SK-N-SH (cell line): ENCODE measurements at regions not wholly inside any gene's neighbourhood (a gene's known extent, or its start where the extent isn't known, plus 50 kb on each side); places are given as distances from the start of the nearest gene placed in this dataset.

Experiments
- CTCF ChIA-PET: fragments of 300-600, 350-600 bp; formaldehyde crosslinking; extraction: SDS; loops from one replicate; lab custom pipeline; 2021; lab: Yijun Ruan, JAX
- POLR2A ChIA-PET: fragments of 350-600 bp; sonication (Branson Sonifier 250); formaldehyde crosslinking; extraction: SDS; loops from one replicate; lab custom pipeline; 2020; ENCODE audit warnings: antibody characterized with exemption, inconsistent platforms; lab: Yijun Ruan, JAX
- DNase-seq: peaks from one replicate; pipeline ENCODE4 v3.0.0; 2012
- H2AFZ ChIP-seq: fragments of 200-600 bp; sonication (generic); 2 replicates; pipeline ENCODE4 v1.8.1; 2016; ENCODE audit warnings: antibody characterized with exemption, mild to moderate bottlenecking, low read depth
- H3F3A ChIP-seq: fragments of 200-600 bp; sonication (generic); replicated peaks from 2 replicates; pipeline ENCODE3; 2016; ENCODE audit warnings: antibody characterized with exemption, mild to moderate bottlenecking; ENCODE audit not compliant: insufficient read depth
- H3K27ac ChIP-seq, 2 experiments: fragments of 200-500 bp in 1 of 2; fragments of 200-600 bp in 1 of 2; sonication (Bioruptor generic) in 1 of 2; sonication (generic), shearing (Covaris generic) in 1 of 2; 2 replicates each; pipeline versions ENCODE4 v1.5.1 to v1.6.1; 2014 to 2016; ENCODE audit warnings: low read depth in 2 of 2, inconsistent platforms in 1 of 2, low read length in 1 of 2, mild to moderate bottlenecking in 1 of 2, mixed read lengths in 1 of 2
- H3K27me3 ChIP-seq: fragments of 200-600 bp; sonication (generic), shearing (Covaris generic); 2 replicates; pipeline ENCODE4 v1.6.1; 2016; ENCODE audit warnings: mixed run types; ENCODE audit not compliant: insufficient read depth
- H3K36me3 ChIP-seq, 2 experiments: fragments of 200-500 bp in 1 of 2; fragments of 200-600 bp in 1 of 2; sonication (Bioruptor generic) in 1 of 2; sonication (generic) in 1 of 2; replicated peaks in 1 of 2; 2 replicates each; pipeline versions ENCODE3 to v1.5.1; 2014 to 2016; ENCODE audit warnings: low read length in 1 of 2, mild to moderate bottlenecking in 1 of 2; ENCODE audit not compliant: insufficient read depth in 2 of 2, control insufficient read depth in 1 of 2
- H3K4me1 ChIP-seq, 2 experiments: fragments of 200-500 bp in 1 of 2; fragments of 200-600 bp in 1 of 2; sonication (Bioruptor generic) in 1 of 2; sonication (generic), shearing (Covaris generic) in 1 of 2; 2 replicates each; pipeline versions ENCODE4 v1.5.1 to v1.6.1; 2014 to 2016; ENCODE audit warnings: low read depth in 1 of 2, low read length in 1 of 2, mixed run types in 1 of 2; ENCODE audit not compliant: insufficient read depth in 2 of 2, control insufficient read depth in 1 of 2
- H3K4me2 ChIP-seq: fragments of 200-600 bp; sonication (generic), shearing (Covaris generic); 2 replicates; pipeline ENCODE4 v1.6.1; 2017; ENCODE audit warnings: mixed run types
- H3K4me3 ChIP-seq, 2 experiments: fragments of 200-500 bp in 1 of 2; fragments of 200-600 bp in 1 of 2; sonication (Bioruptor generic) in 1 of 2; sonication (generic), shearing (Covaris generic) in 1 of 2; 2 replicates each; pipeline versions ENCODE4 v1.5.1 to v1.8.1; 2014 to 2016; ENCODE audit warnings: low read depth in 2 of 2, inconsistent platforms in 1 of 2, low read length in 1 of 2, mild to moderate bottlenecking in 1 of 2, mixed read lengths in 1 of 2, moderate library complexity in 1 of 2
- H3K79me2 ChIP-seq: fragments of 200-600 bp; sonication (generic); 2 replicates; pipeline ENCODE4 v1.8.1; 2017; ENCODE audit warnings: mild to moderate bottlenecking; ENCODE audit not compliant: insufficient read depth
- H3K9ac ChIP-seq: fragments of 200-600 bp; sonication (generic); 2 replicates; pipeline ENCODE4 v1.6.1; 2017; ENCODE audit warnings: mixed run types
- H3K9me2 ChIP-seq: fragments of 200-600 bp; sonication (generic); 2 replicates; pipeline ENCODE4 v1.6.1; 2017; ENCODE audit warnings: mixed run types
- H3K9me3 ChIP-seq: fragments of 200-600 bp; sonication (generic); 2 replicates; pipeline ENCODE4 v1.6.1; 2017; ENCODE audit warnings: mixed run types, mild to moderate bottlenecking, moderate library complexity
- H4K20me1 ChIP-seq: fragments of 200-600 bp; sonication (generic); 2 replicates; pipeline ENCODE4 v1.6.1; 2017; ENCODE audit warnings: mild to moderate bottlenecking, mixed run types; ENCODE audit not compliant: insufficient read depth
- ELF1 ChIP-seq: IDR thresholded peaks from 2 replicates; pipeline ENCODE4 v1.4.0; 2012
- EZH2phosphoT487 ChIP-seq: fragments of 200-600 bp; sonication (generic); IDR thresholded peaks from 2 replicates; pipeline ENCODE4 v1.6.1; 2017; ENCODE audit warnings: low read depth, mixed run types, mild to moderate bottlenecking, antibody characterized with exemption, moderate library complexity, borderline replicate concordance
- FOSL2 ChIP-seq: IDR thresholded peaks from 2 replicates; pipeline ENCODE4 v1.4.0; 2012; ENCODE audit warnings: low read depth, mild to moderate bottlenecking, moderate library complexity, borderline replicate concordance
- FOXJ3 ChIP-seq: sonication (generic); formaldehyde crosslinking; IDR thresholded peaks from 2 replicates; pipeline ENCODE4 v1.5.1; 2020; ENCODE audit warnings: mild to moderate bottlenecking, missing genetic modification reagents
- GATA2 ChIP-seq: sonication (generic); formaldehyde crosslinking; IDR thresholded peaks from 2 replicates; pipeline ENCODE4 v1.5.0; 2020; ENCODE audit warnings: mild to moderate bottlenecking, missing genetic modification reagents
- NFIC ChIP-seq: IDR thresholded peaks from 2 replicates; pipeline ENCODE4 v1.4.0; 2012; ENCODE audit warnings: borderline replicate concordance
- SMC3 ChIP-seq: IDR thresholded peaks from 2 replicates; pipeline ENCODE4 v1.6.1; 2012; ENCODE audit warnings: low read depth, low read length, improper control_type of control experiment
- WGBS: methylation state at CpG from one replicate; pipeline ENCODE4 v1.1.6; 2017; ENCODE audit warnings: low lambda C conversion rate; 5-methylcytosine and 5-hydroxymethylcytosine counted together
- TF ChIP-seq, protein P1 (sequence below): fragments of 200-600 bp; sonication (generic); IDR thresholded peaks from 2 replicates; pipeline ENCODE4 v1.6.1; 2017; ENCODE audit warnings: antibody characterized with exemption, mild to moderate bottlenecking, moderate library complexity
- TF ChIP-seq, protein P2 (sequence below): IDR thresholded peaks from 2 replicates; pipeline ENCODE4 v1.4.0; 2012; ENCODE audit warnings: low read depth, borderline replicate concordance
- TF ChIP-seq, protein P3 (sequence below): IDR thresholded peaks from 2 replicates; pipeline ENCODE4 v1.4.0; 2012; ENCODE audit warnings: low read depth, borderline replicate concordance

DNA sequence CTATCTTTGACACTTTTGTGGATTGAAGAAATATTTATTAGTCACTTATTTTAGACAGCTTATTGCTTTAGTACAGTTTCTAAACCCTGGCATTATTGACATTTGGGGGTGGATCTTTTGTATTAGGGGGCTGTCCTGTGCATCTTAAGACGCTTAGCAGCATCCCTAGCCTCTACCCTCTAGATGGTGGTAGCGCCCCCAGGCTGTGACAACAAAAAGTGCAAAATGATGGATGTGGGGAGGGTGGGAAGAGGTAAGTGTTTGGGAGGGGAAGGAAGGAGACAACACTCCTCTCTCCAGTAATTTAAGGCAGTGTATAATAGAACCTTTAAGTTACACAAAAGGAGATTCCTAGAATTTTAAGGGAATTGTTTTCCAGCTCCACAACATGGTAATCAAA is 1210.6 kb downstream of the C4orf33 start:
- H2AFZ ChIP-seq: no peak overlapping the region
- H3K27ac ChIP-seq: no peak overlapping the region
- H3K4me3 ChIP-seq: no peak overlapping the region
- WGBS: 0% methylated on average over 2 of the region's 2 CpGs
- H3K4me2 ChIP-seq: no peak overlapping the region
- H4K20me1 ChIP-seq: no peaks in the 10 kb centered on the region
- no peaks in the 10 kb centered on the region for H3K4me1 ChIP-seq
- no peaks in the 10 kb centered on the region for H3K79me2 ChIP-seq
- no peaks in the 10 kb centered on the region for H3K36me3 ChIP-seq
- no peaks in the 10 kb centered on the region for H3F3A ChIP-seq
- H3K9ac ChIP-seq: no peak overlapping the region
- POLR2A ChIA-PET: no interaction called here
- CTCF ChIA-PET: no interaction called here
- no peaks in the 10 kb centered on the region; the same call in 1 of the 2 replicates for H3K27me3 ChIP-seq
- TF ChIP-seq, protein P1, sequence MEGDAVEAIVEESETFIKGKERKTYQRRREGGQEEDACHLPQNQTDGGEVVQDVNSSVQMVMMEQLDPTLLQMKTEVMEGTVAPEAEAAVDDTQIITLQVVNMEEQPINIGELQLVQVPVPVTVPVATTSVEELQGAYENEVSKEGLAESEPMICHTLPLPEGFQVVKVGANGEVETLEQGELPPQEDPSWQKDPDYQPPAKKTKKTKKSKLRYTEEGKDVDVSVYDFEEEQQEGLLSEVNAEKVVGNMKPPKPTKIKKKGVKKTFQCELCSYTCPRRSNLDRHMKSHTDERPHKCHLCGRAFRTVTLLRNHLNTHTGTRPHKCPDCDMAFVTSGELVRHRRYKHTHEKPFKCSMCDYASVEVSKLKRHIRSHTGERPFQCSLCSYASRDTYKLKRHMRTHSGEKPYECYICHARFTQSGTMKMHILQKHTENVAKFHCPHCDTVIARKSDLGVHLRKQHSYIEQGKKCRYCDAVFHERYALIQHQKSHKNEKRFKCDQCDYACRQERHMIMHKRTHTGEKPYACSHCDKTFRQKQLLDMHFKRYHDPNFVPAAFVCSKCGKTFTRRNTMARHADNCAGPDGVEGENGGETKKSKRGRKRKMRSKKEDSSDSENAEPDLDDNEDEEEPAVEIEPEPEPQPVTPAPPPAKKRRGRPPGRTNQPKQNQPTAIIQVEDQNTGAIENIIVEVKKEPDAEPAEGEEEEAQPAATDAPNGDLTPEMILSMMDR: peak; percentile 41
- TF ChIP-seq EZH2phosphoT487 (no peak), FOXJ3 (no peak), ELF1 (no peak), NFIC (no peak), GATA2 (CRISPR knock-in tag) (no peak), SMC3 (no peak)
- TF ChIP-seq, protein P2, sequence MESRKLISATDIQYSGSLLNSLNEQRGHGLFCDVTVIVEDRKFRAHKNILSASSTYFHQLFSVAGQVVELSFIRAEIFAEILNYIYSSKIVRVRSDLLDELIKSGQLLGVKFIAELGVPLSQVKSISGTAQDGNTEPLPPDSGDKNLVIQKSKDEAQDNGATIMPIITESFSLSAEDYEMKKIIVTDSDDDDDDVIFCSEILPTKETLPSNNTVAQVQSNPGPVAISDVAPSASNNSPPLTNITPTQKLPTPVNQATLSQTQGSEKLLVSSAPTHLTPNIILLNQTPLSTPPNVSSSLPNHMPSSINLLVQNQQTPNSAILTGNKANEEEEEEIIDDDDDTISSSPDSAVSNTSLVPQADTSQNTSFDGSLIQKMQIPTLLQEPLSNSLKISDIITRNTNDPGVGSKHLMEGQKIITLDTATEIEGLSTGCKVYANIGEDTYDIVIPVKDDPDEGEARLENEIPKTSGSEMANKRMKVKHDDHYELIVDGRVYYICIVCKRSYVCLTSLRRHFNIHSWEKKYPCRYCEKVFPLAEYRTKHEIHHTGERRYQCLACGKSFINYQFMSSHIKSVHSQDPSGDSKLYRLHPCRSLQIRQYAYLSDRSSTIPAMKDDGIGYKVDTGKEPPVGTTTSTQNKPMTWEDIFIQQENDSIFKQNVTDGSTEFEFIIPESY: no peak
- TF ChIP-seq, protein P3, sequence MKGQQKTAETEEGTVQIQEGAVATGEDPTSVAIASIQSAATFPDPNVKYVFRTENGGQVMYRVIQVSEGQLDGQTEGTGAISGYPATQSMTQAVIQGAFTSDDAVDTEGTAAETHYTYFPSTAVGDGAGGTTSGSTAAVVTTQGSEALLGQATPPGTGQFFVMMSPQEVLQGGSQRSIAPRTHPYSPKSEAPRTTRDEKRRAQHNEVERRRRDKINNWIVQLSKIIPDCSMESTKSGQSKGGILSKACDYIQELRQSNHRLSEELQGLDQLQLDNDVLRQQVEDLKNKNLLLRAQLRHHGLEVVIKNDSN: no peak
- no peak for DNase-seq
- no peaks in the 10 kb centered on the region for H3K9me2 ChIP-seq
- H3K9me3 ChIP-seq: no peaks in the 10 kb centered on the region

DNA sequence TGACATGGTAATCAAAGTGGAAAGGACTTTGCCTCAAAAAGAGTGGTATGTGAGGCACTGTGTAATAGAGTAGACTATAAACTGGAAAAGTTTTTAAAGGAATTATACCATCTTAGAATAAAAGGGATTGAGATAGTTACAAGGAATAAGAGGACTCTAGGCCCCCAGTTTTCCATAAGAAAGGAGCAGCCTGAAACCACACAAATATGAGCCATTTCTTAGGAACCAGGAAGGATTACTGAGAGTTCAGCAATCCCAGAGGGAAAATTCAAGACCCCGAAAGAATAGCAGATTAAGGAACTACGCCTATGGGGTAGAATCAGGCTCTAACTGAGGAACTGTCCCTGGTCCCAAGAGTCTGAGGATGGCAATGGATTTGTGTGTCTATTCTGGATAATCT is 1213.3 kb downstream of the C4orf33 start:
- Histone ChIP-seq H4K20me1 (no peaks in the 10 kb centered on the region), H2AFZ (no peak overlapping the region), H3K4me3 (no peak overlapping the region), H3K9me2 (no peaks in the 10 kb centered on the region), H3K27me3 (no peaks in the 10 kb centered on the region; the same call in 1 of the 2 replicates), H3F3A (no peaks in the 10 kb centered on the region), H3K9me3 (no peaks in the 10 kb centered on the region), H3K4me1 (no peaks in the 10 kb centered on the region), H3K9ac (no peak overlapping the region), H3K36me3 (no peaks in the 10 kb centered on the region), H3K79me2 (no peaks in the 10 kb centered on the region), H3K4me2 (no peak overlapping the region), H3K27ac (no peak overlapping the region)
- CTCF ChIA-PET: no interaction called here
- no peak for TF ChIP-seq FOSL2
- POLR2A ChIA-PET: no interaction called here
- DNase-seq: no peak
- 13% methylated on average over 2 of the region's 2 CpGs for WGBS
